Gastroesophageal sphincter (tissue), 4 donors: ENCODE measurements at regions not wholly inside any gene's neighbourhood (a gene's known extent, or its start where the extent isn't known, plus 50 kb on each side); places are given as distances from the start of the nearest gene placed in this dataset.

ENCODE experiments used
- ATAC-seq: fragments of 150-250 bp; one replicate; pipeline ENCODE4 v1.9.1; 2016; ENCODE audit warnings: mild to moderate bottlenecking, moderate library complexity
- H3K27ac ChIP-seq, 4 donors: fragments of 200-600 bp; sonication (generic) in 3 of 4; 1 replicate in 3 of 4; 2 replicates in 1 of 4; pipeline ENCODE4 v1.5.1; 2016 to 2019
- H3K27me3 ChIP-seq: fragments of 200-600 bp; sonication (generic); one replicate; pipeline ENCODE4 v1.5.1; 2019
- H3K36me3 ChIP-seq, 2 donors: fragments of 200-600 bp; sonication (generic); one replicate each; pipeline ENCODE4 v1.5.1; 2019; ENCODE audit warnings: control low read depth in 1 of 2
- H3K4me1 ChIP-seq, 3 donors: fragments of 200-600 bp; sonication (generic); 1 replicate in 2 of 3; 2 replicates in 1 of 3; pipeline ENCODE4 v1.5.1; 2016 to 2019; ENCODE audit warnings: control low read depth in 2 of 3
- H3K4me3 ChIP-seq, 2 donors: fragments of 200-600 bp; sonication (generic); one replicate each; pipeline ENCODE4 v1.5.1; 2019; ENCODE audit warnings: mild to moderate bottlenecking in 1 of 2, moderate library complexity in 1 of 2
- H3K9me3 ChIP-seq, 3 donors: fragments of 200-600 bp; sonication (generic); one replicate each; pipeline ENCODE4 v1.5.1; 2017 to 2019; ENCODE audit warnings: control low read depth in 2 of 3
- EP300 ChIP-seq: sonication (generic); formaldehyde crosslinking; IDR thresholded peaks from one replicate; pipeline ENCODE4 v1.6.1; 2017; ENCODE audit warnings: antibody characterized with exemption, mild to moderate bottlenecking
- POLR2A ChIP-seq, 2 donors: fragments of 450-650 bp; IDR thresholded peaks; one replicate each; pipeline ENCODE4 v1.6.1; 2017; ENCODE audit warnings: antibody characterized with exemption in 2 of 2, mild to moderate bottlenecking in 2 of 2, moderate library complexity in 1 of 2
- POLR2AphosphoS5 ChIP-seq: sonication (generic); formaldehyde crosslinking; IDR thresholded peaks from one replicate; pipeline ENCODE4 v1.6.1; 2017; ENCODE audit warnings: antibody characterized with exemption
- WGBS, 2 donors: methylation state at CpG; one replicate each; pipeline ENCODE4 v1.1.5; 2018; ENCODE audit warnings: low coverage in 1 of 2; 5-methylcytosine and 5-hydroxymethylcytosine counted together
- TF ChIP-seq, protein P1 (sequence below), 4 experiments: fragments of 200-600 bp in 2 of 4; fragments of 450-650 bp in 2 of 4; sonication (generic) in 1 of 4; IDR thresholded peaks; one replicate each; pipeline ENCODE4 v1.5.1; 2017 to 2019; ENCODE audit warnings: antibody characterized with exemption in 4 of 4, mild to moderate bottlenecking in 2 of 4, moderate library complexity in 2 of 4

DNA sequence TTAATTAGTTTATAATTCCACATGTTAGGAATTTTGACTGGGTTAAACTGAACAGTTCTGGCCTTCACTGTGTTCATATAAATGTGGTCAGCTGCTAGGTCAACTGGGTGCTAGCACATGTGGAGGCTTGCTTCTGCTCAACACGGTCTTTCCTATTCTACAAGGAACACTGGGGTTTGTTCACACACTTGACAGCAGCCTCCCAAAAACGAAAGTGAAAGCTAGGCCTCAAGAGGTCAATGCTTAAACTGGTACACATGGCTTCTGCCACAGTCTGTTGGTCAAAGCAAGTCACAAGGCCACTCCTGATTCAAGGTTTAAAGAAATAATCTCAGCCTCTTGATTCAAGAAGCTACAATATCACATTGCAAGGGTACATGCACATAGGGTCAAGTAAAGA is 126.5 kb downstream of the QDPR start:
- no peak for TF ChIP-seq POLR2AphosphoS5
- no peak for TF ChIP-seq EP300
- TF ChIP-seq, protein P1, sequence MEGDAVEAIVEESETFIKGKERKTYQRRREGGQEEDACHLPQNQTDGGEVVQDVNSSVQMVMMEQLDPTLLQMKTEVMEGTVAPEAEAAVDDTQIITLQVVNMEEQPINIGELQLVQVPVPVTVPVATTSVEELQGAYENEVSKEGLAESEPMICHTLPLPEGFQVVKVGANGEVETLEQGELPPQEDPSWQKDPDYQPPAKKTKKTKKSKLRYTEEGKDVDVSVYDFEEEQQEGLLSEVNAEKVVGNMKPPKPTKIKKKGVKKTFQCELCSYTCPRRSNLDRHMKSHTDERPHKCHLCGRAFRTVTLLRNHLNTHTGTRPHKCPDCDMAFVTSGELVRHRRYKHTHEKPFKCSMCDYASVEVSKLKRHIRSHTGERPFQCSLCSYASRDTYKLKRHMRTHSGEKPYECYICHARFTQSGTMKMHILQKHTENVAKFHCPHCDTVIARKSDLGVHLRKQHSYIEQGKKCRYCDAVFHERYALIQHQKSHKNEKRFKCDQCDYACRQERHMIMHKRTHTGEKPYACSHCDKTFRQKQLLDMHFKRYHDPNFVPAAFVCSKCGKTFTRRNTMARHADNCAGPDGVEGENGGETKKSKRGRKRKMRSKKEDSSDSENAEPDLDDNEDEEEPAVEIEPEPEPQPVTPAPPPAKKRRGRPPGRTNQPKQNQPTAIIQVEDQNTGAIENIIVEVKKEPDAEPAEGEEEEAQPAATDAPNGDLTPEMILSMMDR (IDR thresholded peaks at IDR 0.05), result no peak
- no peak for TF ChIP-seq POLR2A (IDR thresholded peaks at IDR 0.05)
- Histone ChIP-seq H3K9me3 (no peaks in the 10 kb centered on the region), H3K36me3 (no peaks in the 10 kb centered on the region), H3K4me3 (no peak overlapping the region), H3K4me1 (no peaks in the 10 kb centered on the region), H3K27me3 (no peaks in the 10 kb centered on the region), H3K27ac (no peak overlapping the region)
- WGBS, 2 donors, result 20 to 27% methylated on average over 2 of the region's 2 CpGs
- no peak for ATAC-seq

DNA sequence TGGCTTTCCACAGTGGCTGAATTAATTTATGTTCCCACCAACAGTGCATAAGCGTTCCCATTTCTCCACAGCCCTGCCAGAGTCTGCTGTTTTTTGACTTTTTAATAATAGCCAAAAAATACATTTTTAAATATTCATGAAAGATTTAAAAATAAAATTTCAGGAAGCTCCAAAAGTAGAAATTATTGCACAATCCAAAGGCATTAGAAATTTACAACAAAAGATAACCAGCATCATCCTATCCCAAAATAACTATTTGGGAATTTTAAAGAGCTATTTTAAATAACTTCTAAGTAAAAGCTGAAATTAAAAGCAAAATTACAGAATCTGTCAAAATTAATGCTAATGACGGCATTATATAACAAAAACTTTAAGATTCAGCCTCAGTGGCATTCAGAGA is 131.5 kb downstream of the QDPR start:
- no peaks in the 10 kb centered on the region for H3K27me3 ChIP-seq
- TF ChIP-seq, protein P1 (IDR thresholded peaks at IDR 0.05), result no peak
- TF ChIP-seq POLR2A (IDR thresholded peaks at IDR 0.05) (no peak), EP300 (no peak), POLR2AphosphoS5 (no peak)
- no peak overlapping the region for H3K4me3 ChIP-seq
- H3K36me3 ChIP-seq, result no peaks in the 10 kb centered on the region
- no peaks in the 10 kb centered on the region for H3K9me3 ChIP-seq
- H3K4me1 ChIP-seq, result peaks cover 0 to 19% (median 6%) of the 10 kb centered on the region in 3 donors
- no peak for ATAC-seq
- WGBS, 2 donors, result 82 to 83% methylated on average over 2 of the region's 2 CpGs
- no peak overlapping the region for H3K27ac ChIP-seq

DNA sequence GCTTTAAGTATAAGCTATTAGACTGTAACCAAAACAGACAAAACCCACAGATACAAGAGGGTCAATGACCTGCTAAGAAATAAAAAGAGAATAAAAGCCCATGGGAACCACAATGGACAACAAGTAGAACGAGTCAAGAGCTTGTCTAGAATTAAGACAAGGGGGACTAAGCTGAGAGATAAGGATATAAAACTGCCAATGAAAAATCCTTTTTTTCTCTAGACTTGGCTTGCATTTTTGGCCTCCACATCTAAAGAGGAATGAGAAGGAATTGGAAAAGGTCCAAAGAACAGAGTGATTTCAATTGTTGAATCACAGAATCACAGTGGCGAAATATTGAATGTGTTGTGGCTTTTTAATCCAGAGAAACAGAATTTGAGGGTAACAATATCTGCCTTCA is 135.7 kb downstream of the QDPR start:
- TF ChIP-seq EP300 (no peak), POLR2AphosphoS5 (no peak), POLR2A (IDR thresholded peaks at IDR 0.05) (no peak)
- TF ChIP-seq, protein P1 (IDR thresholded peaks at IDR 0.05), result no peak
- H3K36me3 ChIP-seq, result no peaks in the 10 kb centered on the region
- WGBS, 2 donors, result 0 to 11% methylated on average over 2 of the region's 2 CpGs
- no peak for ATAC-seq
- peaks cover 0 to 25% (median 6%) of the 10 kb centered on the region in 3 donors for H3K4me1 ChIP-seq
- H3K4me3 ChIP-seq, result no peak overlapping the region
- H3K27ac ChIP-seq, result peak overlapping the region in 3 of 4 donors; percentile 29 to 56 (median 53)
- H3K9me3 ChIP-seq, result no peaks in the 10 kb centered on the region
- no peaks in the 10 kb centered on the region for H3K27me3 ChIP-seq

DNA sequence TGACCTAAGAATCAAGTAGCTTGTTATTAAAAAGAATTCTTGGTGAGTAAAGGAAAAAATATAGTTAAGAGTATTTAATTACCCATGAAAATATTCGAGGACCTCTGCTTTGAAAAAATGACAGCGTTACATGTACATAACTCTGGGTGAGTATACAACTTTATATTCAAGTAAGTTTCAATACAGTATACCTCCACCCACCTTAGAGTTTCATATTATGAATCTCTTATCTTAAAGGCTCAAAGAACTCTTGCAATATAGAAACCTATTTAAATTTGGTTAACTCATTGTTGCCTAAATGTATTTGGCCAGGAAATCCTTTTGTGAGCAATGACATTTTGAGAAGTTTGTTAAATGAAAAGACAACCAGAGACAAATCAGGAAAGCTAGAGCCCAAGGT is 138.2 kb downstream of the QDPR start:
- Histone ChIP-seq H3K4me3 (no peak overlapping the region), H3K27ac (no peak overlapping the region), H3K9me3 (no peaks in the 10 kb centered on the region), H3K4me1 (peaks cover 0 to 25% (median 6%) of the 10 kb centered on the region in 3 donors), H3K36me3 (no peaks in the 10 kb centered on the region), H3K27me3 (no peaks in the 10 kb centered on the region)
- 89 to 94% methylated on average over 2 of the region's 2 CpGs for WGBS, 2 donors
- no peak for TF ChIP-seq POLR2AphosphoS5
- TF ChIP-seq POLR2A (IDR thresholded peaks at IDR 0.05), result no peak
- TF ChIP-seq, protein P1 (IDR thresholded peaks at IDR 0.05), result no peak
- TF ChIP-seq EP300, result no peak
- ATAC-seq, result no peak

DNA sequence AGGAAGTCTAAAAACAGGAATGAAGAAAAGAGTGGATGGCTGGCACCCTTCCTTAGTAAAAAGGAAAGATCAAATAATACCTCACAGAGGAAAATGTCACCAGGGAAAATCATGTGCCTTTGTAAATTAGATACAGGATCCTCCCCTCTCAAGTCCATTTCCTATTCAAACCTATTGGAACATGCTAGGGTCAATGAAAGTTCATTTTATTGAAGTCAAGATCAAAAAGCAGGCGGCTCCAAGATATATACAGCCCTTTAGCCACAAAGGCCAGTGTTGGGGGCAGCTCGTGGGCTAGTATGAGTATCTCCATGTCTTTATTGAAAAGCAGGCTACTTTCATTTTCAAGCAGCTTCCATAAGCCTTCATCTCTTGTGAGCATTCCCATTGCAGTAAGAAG is 141.1 kb downstream of the QDPR start:
- Histone ChIP-seq H3K27ac (no peak overlapping the region), H3K4me3 (no peak overlapping the region), H3K9me3 (no peaks in the 10 kb centered on the region), H3K36me3 (no peaks in the 10 kb centered on the region), H3K27me3 (no peaks in the 10 kb centered on the region), H3K4me1 (peaks cover 0 to 21% (median 0%) of the 10 kb centered on the region in 3 donors)
- WGBS, 2 donors, result 73 to 78% methylated on average over 2 of the region's 2 CpGs
- no peak for ATAC-seq
- TF ChIP-seq POLR2AphosphoS5, result no peak
- TF ChIP-seq POLR2A (IDR thresholded peaks at IDR 0.05), result no peak
- TF ChIP-seq, protein P1 (IDR thresholded peaks at IDR 0.05), result no peak
- TF ChIP-seq EP300, result no peak
